ENCODE measurements at regions not wholly inside any gene's neighbourhood (a gene's known extent, or its start where the extent isn't known, plus 50 kb on each side); places are given as distances from the start of the nearest gene placed in this dataset.

- no peak for TF ChIP-seq RAD21 (conservative IDR thresholded peaks at IDR 0.05 in 1 of 2, IDR thresholded peaks at IDR 0.05 in 1 of 2)
- TF ChIP-seq POLR2A (IDR thresholded peaks at IDR 0.05; ENCODE audit: low read length) = no peak
- TF ChIP-seq CTCF (IDR thresholded peaks at IDR 0.05) = no peak
- TF ChIP-seq USF2 (IDR thresholded peaks at IDR 0.05) = no peak
- no peak for TF ChIP-seq JUN (IDR thresholded peaks at IDR 0.05)
- no peak for TF ChIP-seq ZSCAN20 (CRISPR knock-in tag; IDR thresholded peaks at IDR 0.05)
- no peak for TF ChIP-seq RCOR1 (IDR thresholded peaks at IDR 0.05; ENCODE audit: low read depth, low read length)
Observed at GRCh38 chr20:57877995-57878394, 168.2 kb upstream of the PMEPA1 start.

All from A549 (cell line).